D721Med (cell line): ENCODE measurements at regions not wholly inside any gene's neighbourhood (a gene's known extent, or its start where the extent isn't known, plus 50 kb on each side); places are given as distances from the start of the nearest gene placed in this dataset.

ENCODE experiments used
- DNase-seq: peaks from one replicate; pipeline ENCODE4 v3.0.0; 2011; ENCODE audit warnings: low spot score; ENCODE audit not compliant: insufficient read length
- FAIRE-seq: peaks from 2 replicates; lab custom pipeline; 2011; peaks lifted over from hg19 to GRCh38; lab: Jason Lieb, UNC
- CTCF ChIP-seq: IDR thresholded peaks from 2 replicates; pipeline ENCODE4 v1.5.1; 2012; ENCODE audit warnings: mild to moderate bottlenecking, control low read depth; ENCODE audit not compliant: insufficient read depth; ENCODE audit errors: missing control alignments

- TF ChIP-seq CTCF, result no peak
- DNase-seq, result no peak
- no peak for FAIRE-seq
These were observed 1287.5 kb upstream of the NXPH2 start for GRCh38 chr2:140067661-140068060.

GRCh38 chr2:140064243-140064642, 1284.1 kb upstream of the NXPH2 start:
- TF ChIP-seq CTCF, result no peak
- DNase-seq (no peak), FAIRE-seq (no peak)

- DNase-seq, result no peak
These were observed 1283.2 kb upstream of the NXPH2 start for GRCh38 chr2:140063356-140063755.

GRCh38 chr2:140061240-140061639, 1281.0 kb upstream of the NXPH2 start:
- TF ChIP-seq CTCF, result no peak
- DNase-seq (no peak), FAIRE-seq (no peak)

More at GRCh38 chr2:140063356-140063755, 1283.2 kb upstream of the NXPH2 start:
- no peak for FAIRE-seq
- no peak for TF ChIP-seq CTCF

GRCh38 chr2:140057928-140058327, 1277.7 kb upstream of the NXPH2 start:
- FAIRE-seq (no peak), DNase-seq (no peak)
- TF ChIP-seq CTCF, result no peak

- no peak for DNase-seq
- TF ChIP-seq CTCF, result no peak
- FAIRE-seq, result no peak
These were observed 1261.6 kb upstream of the NXPH2 start for GRCh38 chr2:140041811-140042210.

- DNase-seq (no peak), FAIRE-seq (no peak)
- no peak for TF ChIP-seq CTCF
These were observed 1261.0 kb upstream of the NXPH2 start for GRCh38 chr2:140041239-140041638.
